ENCODE measurements at regions not wholly inside any gene's neighbourhood (a gene's known extent, or its start where the extent isn't known, plus 50 kb on each side); places are given as distances from the start of the nearest gene placed in this dataset.

- H3K9me3 ChIP-seq (ENCODE audit: control insufficient read depth, insufficient read depth, low read depth, low read length) = no peaks in the 10 kb centered on the region
- no peak overlapping the region for H3K27ac ChIP-seq (ENCODE audit: extremely low read depth, low read depth, low read length)
- no peak overlapping the region for H3K4me3 ChIP-seq (ENCODE audit: low read depth, low read length)
- TF ChIP-seq ZNF121 (tag by site-specific recombination; IDR thresholded peaks at IDR 0.05) (no peak), ZNF529 (tag by site-specific recombination; IDR thresholded peaks at IDR 0.05; ENCODE audit: insufficient replicate concordance) (no peak), ZNF426 (tag by site-specific recombination; IDR thresholded peaks at IDR 0.05) (no peak), REST (tag by site-specific recombination; IDR thresholded peaks at IDR 0.05) (no peak), ZNF664 (tag by site-specific recombination; IDR thresholded peaks at IDR 0.05) (no peak), PBX3 (CRISPR knock-in tag; IDR thresholded peaks at IDR 0.05) (no peak), ZNF157 (tag by site-specific recombination; IDR thresholded peaks at IDR 0.05) (no peak), ZFP37 (tag by site-specific recombination; IDR thresholded peaks at IDR 0.05) (no peak), ZNF274 (IDR thresholded peaks at IDR 0.05; ENCODE audit: low read length) (no peak), ZNF274 (tag by site-specific recombination; IDR thresholded peaks at IDR 0.05; ENCODE audit: borderline replicate concordance) (no peak), ZNF561 (tag by site-specific recombination; IDR thresholded peaks at IDR 0.05; ENCODE audit: borderline replicate concordance) (no peak), ZNF530 (tag by site-specific recombination; IDR thresholded peaks at IDR 0.05; ENCODE audit: low read depth) (no peak), ZNF2 (tag by site-specific recombination; IDR thresholded peaks at IDR 0.05) (no peak), HOXD13 (CRISPR knock-in tag; IDR thresholded peaks at IDR 0.05; ENCODE audit: borderline replicate concordance) (no peak), ZNF701 (tag by site-specific recombination; IDR thresholded peaks at IDR 0.05) (no peak)
- peaks cover 6% of the 10 kb centered on the region; the same call in 1 of the 2 replicates for H3K4me1 ChIP-seq (ENCODE audit: control insufficient read depth, insufficient read depth, low read length)
- POLR2A ChIA-PET = no interaction called here
- H3K36me3 ChIP-seq (ENCODE audit: control insufficient read depth in 2 of 2, insufficient read depth in 1 of 2, low read length in 2 of 2) = no peaks in the 10 kb centered on the region
- CTCF ChIA-PET = interaction anchor here (0.7 kb wide), 2 partner anchors 876 to 1360 kb away, joined by 3 read pairs; partner anchors contain the start of gene TPT1
These were observed 101.4 kb downstream of the LACC1 start for GRCh38 chr13:43981091-43981490.

GRCh38 chr13:43981512-43982301 lies 102.0 kb downstream of the LACC1 start:
- CTCF ChIA-PET = interaction anchor here (0.7 kb wide), 2 partner anchors 875 to 1359 kb away, joined by 3 read pairs; partner anchors contain the start of gene TPT1
- POLR2A ChIA-PET = no interaction called here
- peaks cover 11% of the 10 kb centered on the region for H3K4me1 ChIP-seq (ENCODE audit: control insufficient read depth, insufficient read depth, low read length)
- H3K9me3 ChIP-seq (ENCODE audit: control insufficient read depth, insufficient read depth, low read depth, low read length) = no peaks in the 10 kb centered on the region
- no peak overlapping the region for H3K27ac ChIP-seq (ENCODE audit: extremely low read depth, low read depth, low read length)
- H3K36me3 ChIP-seq (ENCODE audit: control insufficient read depth in 2 of 2, insufficient read depth in 1 of 2, low read length in 2 of 2) = no peaks in the 10 kb centered on the region
- H3K4me3 ChIP-seq (ENCODE audit: low read depth, low read length) = no peak overlapping the region
- TF ChIP-seq ZNF214 (tag by site-specific recombination; IDR thresholded peaks at IDR 0.05; ENCODE audit: borderline replicate concordance) (no peak), ZNF416 (tag by site-specific recombination; IDR thresholded peaks at IDR 0.05) (no peak), ATF2 (tag by site-specific recombination; IDR thresholded peaks at IDR 0.05; ENCODE audit: low read depth) (no peak), PRDM2 (tag by site-specific recombination; IDR thresholded peaks at IDR 0.05; ENCODE audit: borderline replicate concordance) (no peak), ZEB2 (tag by site-specific recombination; IDR thresholded peaks at IDR 0.05) (no peak), ZNF221 (tag by site-specific recombination; IDR thresholded peaks at IDR 0.05; ENCODE audit: borderline replicate concordance) (no peak), MEIS1 (CRISPR knock-in tag; IDR thresholded peaks at IDR 0.05; ENCODE audit: borderline replicate concordance) (no peak), IKZF3 (tag by site-specific recombination; IDR thresholded peaks at IDR 0.05) (no peak)
